T-helper 9 cell (primary cell): ENCODE measurements at regions not wholly inside any gene's neighbourhood (a gene's known extent, or its start where the extent isn't known, plus 50 kb on each side); places are given as distances from the start of the nearest gene placed in this dataset.
"Not testable (repeated sequence)": the region's sequence is repeated elsewhere in the genome, so short reads cannot be mapped to it uniquely, and the experiment has no call there.

Experiments
- DNase-seq: peaks from one replicate; pipeline ENCODE4 v3.0.0-alpha.2; 2020

- DNase-seq = not testable (repeated sequence)
These were observed 135.6 kb upstream of the MVB12B start for GRCh38 chr9:126190994-126191393.

- DNase-seq = no peak
These were observed 127.8 kb upstream of the MVB12B start for GRCh38 chr9:126198854-126199253.

GRCh38 chr9:126203313-126203712 is 123.3 kb upstream of the MVB12B start:
- no peak for DNase-seq

GRCh38 chr9:126204197-126204596 is 122.4 kb upstream of the MVB12B start:
- no peak for DNase-seq

- no peak for DNase-seq
These were observed 121.9 kb upstream of the MVB12B start for GRCh38 chr9:126204708-126205225.

- no peak for DNase-seq
These were observed 121.4 kb upstream of the MVB12B start for GRCh38 chr9:126205265-126205664.

- DNase-seq = no peak
These were observed 120.7 kb upstream of the MVB12B start for GRCh38 chr9:126205845-126206498.

GRCh38 chr9:126207256-126207655 is 119.4 kb upstream of the MVB12B start:
- no peak for DNase-seq

GRCh38 chr9:126208216-126208758 is 118.3 kb upstream of the MVB12B start:
- DNase-seq = no peak

GRCh38 chr9:126211441-126212074 is 115.1 kb upstream of the MVB12B start:
- no peak for DNase-seq

- DNase-seq = no peak
These were observed 111.1 kb upstream of the MVB12B start for GRCh38 chr9:126215486-126215885.

GRCh38 chr9:126216826-126217225 is 109.8 kb upstream of the MVB12B start:
- no peak for DNase-seq

- DNase-seq = no peak
These were observed 109.4 kb upstream of the MVB12B start for GRCh38 chr9:126217250-126217653.

GRCh38 chr9:126217797-126218196 is 108.8 kb upstream of the MVB12B start:
- DNase-seq = no peak

- no peak for DNase-seq
These were observed 108.1 kb upstream of the MVB12B start for GRCh38 chr9:126218359-126219125.

GRCh38 chr9:126219166-126219565 is 107.5 kb upstream of the MVB12B start:
- no peak for DNase-seq

GRCh38 chr9:126219648-126220063 is 107.0 kb upstream of the MVB12B start:
- DNase-seq = no peak

GRCh38 chr9:126221480-126221879 is 105.1 kb upstream of the MVB12B start:
- no peak for DNase-seq

- DNase-seq = no peak
These were observed 104.2 kb upstream of the MVB12B start for GRCh38 chr9:126222363-126222834.

- no peak for DNase-seq
These were observed 103.7 kb upstream of the MVB12B start for GRCh38 chr9:126222835-126223431.

GRCh38 chr9:126223798-126224531 is 102.7 kb upstream of the MVB12B start:
- DNase-seq = no peak
